SU-DHL-6 (cell line): ENCODE measurements at regions not wholly inside any gene's neighbourhood (a gene's known extent, or its start where the extent isn't known, plus 50 kb on each side); places are given as distances from the start of the nearest gene placed in this dataset.

ENCODE experiments used
- H2AFZ ChIP-seq: fragments of 200-600 bp; sonication (generic); 2 replicates; pipeline ENCODE4 v1.6.1; 2014; ENCODE audit warnings: low read depth, mild to moderate bottlenecking, moderate library complexity, mixed read lengths, antibody characterized with exemption, low read length; ENCODE audit not compliant: severe bottlenecking
- H3F3A ChIP-seq: fragments of 200-600 bp; shearing (Covaris generic); 2 replicates; pipeline ENCODE4 v1.6.0; 2016; ENCODE audit warnings: antibody characterized with exemption, mild to moderate bottlenecking; ENCODE audit not compliant: insufficient read depth
- H3K27ac ChIP-seq: fragments of 200-600 bp; sonication (generic); 2 replicates; pipeline ENCODE4 v1.5.1; 2016; ENCODE audit warnings: low read depth, mild to moderate bottlenecking, low read length, moderate library complexity, mixed read lengths
- H3K27me3 ChIP-seq: fragments of 200-600 bp; sonication (generic), shearing (Covaris generic); 2 replicates; pipeline ENCODE4 v1.6.0; 2014; ENCODE audit warnings: mild to moderate bottlenecking, low read length
- H3K36me3 ChIP-seq: fragments of 200-600 bp; sonication (generic); 2 replicates; pipeline ENCODE4 v1.6.1; 2014; ENCODE audit warnings: mild to moderate bottlenecking, low read length, mixed read lengths
- H3K4me2 ChIP-seq: fragments of 300-600, 200-600 bp; shearing (Covaris generic), sonication (generic); 2 replicates; pipeline ENCODE4 v1.6.0; 2014; ENCODE audit warnings: low read length, low read depth, mild to moderate bottlenecking; ENCODE audit not compliant: poor library complexity, severe bottlenecking
- H3K4me3 ChIP-seq: fragments of 200-600 bp; sonication (generic); 2 replicates; pipeline ENCODE4 v1.5.1; 2014; ENCODE audit warnings: antibody characterized with exemption, low read length, mild to moderate bottlenecking, mixed read lengths; ENCODE audit not compliant: insufficient read depth, poor library complexity, severe bottlenecking
- H3K79me2 ChIP-seq: fragments of 200-600 bp; sonication (generic); 2 replicates; pipeline ENCODE4 v1.6.1; 2014; ENCODE audit warnings: mild to moderate bottlenecking, low read length, moderate library complexity; ENCODE audit not compliant: insufficient read depth
- H3K9ac ChIP-seq: fragments of 200-600 bp; sonication (generic); 2 replicates; pipeline ENCODE4 v1.7.0; 2014; ENCODE audit warnings: mild to moderate bottlenecking, low read length
- H3K9me2 ChIP-seq: fragments of 200-600 bp; sonication (generic); replicated peaks from 2 replicates; pipeline ENCODE4 v1.6.1; 2014; ENCODE audit warnings: low read length; ENCODE audit not compliant: insufficient read depth
- H3K9me3 ChIP-seq: fragments of 200-600 bp; sonication (generic); 2 replicates; pipeline ENCODE4 v1.6.1; 2014; ENCODE audit warnings: low read length, mixed read lengths; ENCODE audit not compliant: insufficient read depth
- H4K20me1 ChIP-seq: fragments of 200-600 bp; sonication (generic); 2 replicates; pipeline ENCODE4 v1.6.1; 2014; ENCODE audit warnings: low read depth, mild to moderate bottlenecking, antibody characterized with exemption, low read length, moderate library complexity, mixed read lengths
- CTCF ChIP-seq: fragments of 200-600 bp; sonication (generic); IDR thresholded peaks from one replicate; pipeline ENCODE4 v1.5.1; 2017; ENCODE audit warnings: antibody characterized with exemption, mild to moderate bottlenecking, low read length, moderate library complexity; ENCODE audit not compliant: insufficient read depth, poor library complexity, severe bottlenecking
- EZH2phosphoT487 ChIP-seq: fragments of 200-600 bp; sonication (generic), shearing (Covaris generic); conservative IDR thresholded peaks from 2 replicates; pipeline ENCODE4 v1.6.1; 2018; ENCODE audit warnings: mild to moderate bottlenecking, antibody characterized with exemption, low read length, moderate library complexity, mixed read lengths

- H3K9ac ChIP-seq = no peak overlapping the region
- H3K27ac ChIP-seq = no peak overlapping the region
- no peak overlapping the region for H3K4me3 ChIP-seq
- TF ChIP-seq CTCF (no peak), EZH2phosphoT487 (no peak)
- no peaks in the 10 kb centered on the region for H4K20me1 ChIP-seq
- no peaks in the 10 kb centered on the region for H3K9me3 ChIP-seq
- H3K79me2 ChIP-seq = no peaks in the 10 kb centered on the region
- no peaks in the 10 kb centered on the region for H3K27me3 ChIP-seq
- no peaks in the 10 kb centered on the region for H3K36me3 ChIP-seq
- H2AFZ ChIP-seq = no peak overlapping the region
- no peaks in the 10 kb centered on the region for H3F3A ChIP-seq
- no peaks in the 10 kb centered on the region for H3K9me2 ChIP-seq
- H3K4me2 ChIP-seq = no peak overlapping the region
Measured at GRCh38 chr9:107228496-107229039, 54.5 kb upstream of the RAD23B start.

- TF ChIP-seq CTCF = no peak
- no peak for TF ChIP-seq EZH2phosphoT487
- no peak overlapping the region for H3K9ac ChIP-seq
- H3K9me2 ChIP-seq = no peaks in the 10 kb centered on the region
- H2AFZ ChIP-seq = no peak overlapping the region
- H3F3A ChIP-seq = no peaks in the 10 kb centered on the region
- H3K4me3 ChIP-seq = no peak overlapping the region
- H3K36me3 ChIP-seq = no peaks in the 10 kb centered on the region
- H4K20me1 ChIP-seq = no peaks in the 10 kb centered on the region
- H3K79me2 ChIP-seq = no peaks in the 10 kb centered on the region
- no peak overlapping the region for H3K4me2 ChIP-seq
- no peak overlapping the region for H3K27ac ChIP-seq
- no peaks in the 10 kb centered on the region for H3K9me3 ChIP-seq
- no peaks in the 10 kb centered on the region for H3K27me3 ChIP-seq
Measured at GRCh38 chr9:107229241-107229741, 53.8 kb upstream of the RAD23B start.
